H9 (cell line): ENCODE measurements at regions not wholly inside any gene's neighbourhood (a gene's known extent, or its start where the extent isn't known, plus 50 kb on each side); places are given as distances from the start of the nearest gene placed in this dataset.

Experiments used
- DNase-seq: peaks from one replicate; pipeline ENCODE4 v3.0.0-alpha.2; 2017
- H2AFZ ChIP-seq: one replicate; pipeline ENCODE4 v1.6.1; 2013; ENCODE audit warnings: mild to moderate bottlenecking, low read length, control low read depth, moderate library complexity
- H2AK5ac ChIP-seq: 2 replicates; pipeline ENCODE4 v1.6.1; 2013; ENCODE audit warnings: low read length, control low read depth, mixed read lengths; ENCODE audit not compliant: insufficient read length
- H2BK120ac ChIP-seq: one replicate; pipeline ENCODE4 v1.6.1; 2013; ENCODE audit warnings: low read depth, mild to moderate bottlenecking, low read length, control low read depth, inconsistent platforms; ENCODE audit not compliant: poor library complexity, severe bottlenecking
- H2BK12ac ChIP-seq: 2 replicates; pipeline ENCODE4 v1.6.1; 2013; ENCODE audit warnings: low read length, control low read depth, mixed read lengths, low read depth; ENCODE audit not compliant: insufficient read length
- H2BK15ac ChIP-seq: 2 replicates; pipeline ENCODE4 v1.6.1; 2013; ENCODE audit warnings: low read depth, low read length, control low read depth
- H2BK20ac ChIP-seq: one replicate; pipeline ENCODE4 v1.6.1; 2013; ENCODE audit warnings: low read depth, mild to moderate bottlenecking, low read length, control low read depth, inconsistent platforms; ENCODE audit not compliant: poor library complexity, severe bottlenecking
- H2BK5ac ChIP-seq: 2 replicates; pipeline ENCODE4 v1.6.1; 2013; ENCODE audit warnings: low read length, control low read depth, mixed read lengths; ENCODE audit not compliant: insufficient read length
- H3K14ac ChIP-seq: 2 replicates; pipeline ENCODE4 v1.6.1; 2013; ENCODE audit warnings: low read length, control low read depth; ENCODE audit not compliant: insufficient read depth
- H3K18ac ChIP-seq: 2 replicates; pipeline ENCODE4 v1.6.1; 2013; ENCODE audit warnings: low read depth, mild to moderate bottlenecking, mixed read lengths, low read length, control low read depth; ENCODE audit not compliant: insufficient read length
- H3K23ac ChIP-seq: 2 replicates; pipeline ENCODE4 v1.6.1; 2013; ENCODE audit warnings: low read length, control low read depth, mixed read lengths, low read depth; ENCODE audit not compliant: insufficient read length
- H3K23me2 ChIP-seq: 2 replicates; pipeline ENCODE4 v1.6.1; 2013; ENCODE audit warnings: low read depth, mild to moderate bottlenecking, mixed read lengths, low read length, control low read depth; ENCODE audit not compliant: insufficient read length, poor library complexity, severe bottlenecking
- H3K27ac ChIP-seq: 2 replicates; pipeline ENCODE4 v1.5.1; 2013; ENCODE audit warnings: low read length, control low read depth, mixed read lengths, low read depth; ENCODE audit not compliant: insufficient read length
- H3K27me3 ChIP-seq: 2 replicates; pipeline ENCODE4 v1.6.1; 2013; ENCODE audit warnings: low read length, control low read depth, inconsistent platforms; ENCODE audit not compliant: insufficient read depth
- H3K4ac ChIP-seq: 2 replicates; pipeline ENCODE4 v1.6.1; 2013; ENCODE audit warnings: low read depth, mild to moderate bottlenecking, control low read depth, inconsistent platforms, low read length, moderate library complexity
- H3K4me1 ChIP-seq: 2 replicates; pipeline ENCODE4 v1.6.1; 2013; ENCODE audit warnings: low read length, control low read depth, inconsistent platforms; ENCODE audit not compliant: insufficient read depth
- H3K4me2 ChIP-seq: 2 replicates; pipeline ENCODE4 v1.6.1; 2013; ENCODE audit warnings: low read length, control low read depth, mixed read lengths; ENCODE audit not compliant: insufficient read length, insufficient read depth
- H3K56ac ChIP-seq: 2 replicates; pipeline ENCODE4 v1.6.1; 2013; ENCODE audit warnings: low read depth, mild to moderate bottlenecking, mixed read lengths, low read length, control low read depth; ENCODE audit not compliant: insufficient read length
- H3K79me1 ChIP-seq: 2 replicates; pipeline ENCODE4 v1.6.1; 2013; ENCODE audit warnings: low read depth, mild to moderate bottlenecking, moderate library complexity, low read length, control low read depth, inconsistent platforms; ENCODE audit not compliant: insufficient read depth, poor library complexity, severe bottlenecking
- H3K79me2 ChIP-seq: 2 replicates; pipeline ENCODE4 v1.6.1; 2013; ENCODE audit warnings: low read length, control low read depth, inconsistent platforms; ENCODE audit not compliant: insufficient read depth
- H3K9ac ChIP-seq: 2 replicates; pipeline ENCODE4 v1.6.1; 2013; ENCODE audit warnings: low read length, control low read depth, mixed read lengths; ENCODE audit not compliant: insufficient read length; ENCODE audit errors: extremely low read depth
- H3K9me3 ChIP-seq: one replicate; pipeline ENCODE4 v1.6.1; 2013; ENCODE audit warnings: low read depth, low read length, inconsistent platforms; ENCODE audit not compliant: control insufficient read depth
- H3T11ph ChIP-seq: one replicate; pipeline ENCODE4 v1.6.1; 2013; ENCODE audit warnings: mild to moderate bottlenecking, low read length, control low read depth, inconsistent platforms
- H4K20me1 ChIP-seq: one replicate; pipeline ENCODE4 v1.6.1; 2013; ENCODE audit not compliant: control insufficient read depth, insufficient read length, insufficient read depth
- H4K5ac ChIP-seq: 2 replicates; pipeline ENCODE4 v1.6.1; 2013; ENCODE audit warnings: low read depth, mild to moderate bottlenecking, mixed read lengths, low read length, control low read depth; ENCODE audit not compliant: insufficient read length
- H4K8ac ChIP-seq: replicated peaks from 2 replicates; pipeline ENCODE4 v1.6.1; 2013; ENCODE audit warnings: low read length, control low read depth, mixed read lengths, low read depth; ENCODE audit not compliant: insufficient read length
- H4K91ac ChIP-seq: 2 replicates; pipeline ENCODE4 v1.6.1; 2013; ENCODE audit warnings: low read depth, mild to moderate bottlenecking, moderate library complexity, mixed read lengths, low read length, control low read depth; ENCODE audit not compliant: insufficient read length
- H3K27ac Mint-ChIP-seq, 3 experiments: 2 replicates in 2 of 3; 3 replicates in 1 of 3; pipeline ENCODE4 v1.8.0; 2020 to 2021; ENCODE audit warnings: mixed read lengths in 3 of 3, mild to moderate bottlenecking in 1 of 3, moderate library complexity in 1 of 3
- H3K27me3 Mint-ChIP-seq: 2 replicates; pipeline ENCODE4 v1.8.0; 2021; ENCODE audit warnings: low read depth, mild to moderate bottlenecking, moderate library complexity, mixed read lengths
- H3K36me3 Mint-ChIP-seq, 3 experiments: 2 replicates in 2 of 3; 3 replicates in 1 of 3; pipeline ENCODE4 v1.8.0; 2020 to 2021; ENCODE audit warnings: low read depth in 3 of 3, mixed read lengths in 3 of 3; ENCODE audit not compliant: insufficient read depth in 1 of 3
- H3K4me1 Mint-ChIP-seq, 2 experiments: 2 replicates each; pipeline ENCODE4 v1.8.0; 2020; ENCODE audit warnings: mixed read lengths in 2 of 2
- H3K4me3 Mint-ChIP-seq, 2 experiments: 2 replicates in 1 of 2; 3 replicates in 1 of 2; pipeline ENCODE4 v1.8.0; 2020 to 2021; ENCODE audit warnings: mild to moderate bottlenecking in 2 of 2, mixed read lengths in 2 of 2, moderate library complexity in 1 of 2
- H3K9me3 Mint-ChIP-seq, 2 experiments: 2 replicates in 1 of 2; 3 replicates in 1 of 2; pipeline ENCODE4 v1.8.0; 2020; ENCODE audit warnings: mild to moderate bottlenecking in 2 of 2, mixed read lengths in 2 of 2, moderate library complexity in 1 of 2
- WGBS: extraction: QIAGEN DNeasy Blood & Tissue Kit; methylation state at CpG from one replicate; pipeline ENCODE4 v1.1.7; 2013; ENCODE audit warnings: missing lambda C conversion rate, low lambda C conversion rate, mixed read lengths; ENCODE audit not compliant: insufficient read length; ENCODE audit errors: extremely low coverage; 5-methylcytosine and 5-hydroxymethylcytosine counted together
- TF ChIP-seq, protein P1 (sequence below): fragments of 200-600 bp; sonication (generic); conservative IDR thresholded peaks from 3 replicates; pipeline ENCODE4 v1.8.0; 2021; ENCODE audit warnings: antibody characterized with exemption, mild to moderate bottlenecking

DNA sequence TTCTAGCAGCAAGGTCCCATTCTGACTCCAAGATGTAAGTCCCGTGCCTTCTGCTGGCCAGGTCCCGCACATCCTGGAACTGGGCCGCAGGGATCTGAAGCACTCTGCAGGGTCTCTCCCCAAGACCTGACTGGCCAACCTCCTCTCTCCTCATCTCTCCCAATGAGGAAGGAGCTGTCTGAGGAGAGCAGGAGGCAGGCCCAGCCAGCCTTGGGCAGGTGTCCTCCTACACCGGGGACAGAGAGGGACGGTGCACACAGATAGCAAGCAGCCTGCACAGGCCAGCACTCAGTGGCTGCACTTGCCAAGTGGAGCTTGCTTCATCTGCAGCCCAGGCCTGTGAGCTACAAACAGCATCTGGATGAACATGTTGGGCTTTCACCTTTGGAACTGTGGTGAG lies 76.8 kb upstream of the CD93 start:
- H3K27me3 ChIP-seq = no peaks in the 10 kb centered on the region
- no peaks in the 10 kb centered on the region for H3K79me2 ChIP-seq
- H2BK20ac ChIP-seq = no peak overlapping the region
- H3K9me3 Mint-ChIP-seq = no peaks in the 10 kb centered on the region
- no peak overlapping the region for H3K9ac ChIP-seq
- WGBS = no CpG with 5 or more reads among the region's 5 CpGs
- no peak overlapping the region for H2BK120ac ChIP-seq
- no peak overlapping the region for H3K4me2 ChIP-seq
- H2BK5ac ChIP-seq = no peak overlapping the region
- H3K18ac ChIP-seq = no peak overlapping the region
- no peak overlapping the region for H3T11ph ChIP-seq
- H3K79me1 ChIP-seq = no peaks in the 10 kb centered on the region
- H2AK5ac ChIP-seq = no peak overlapping the region
- H3K4ac ChIP-seq = no peak overlapping the region
- no peak overlapping the region for H3K27ac Mint-ChIP-seq
- no peak overlapping the region for H4K8ac ChIP-seq
- no peak overlapping the region for H3K27ac ChIP-seq
- no peak overlapping the region for H2BK15ac ChIP-seq
- no peaks in the 10 kb centered on the region; a peak in 1 of 7 replicates for H3K36me3 Mint-ChIP-seq
- H3K23me2 ChIP-seq = no peaks in the 10 kb centered on the region
- no peaks in the 10 kb centered on the region for H3K9me3 ChIP-seq
- H2BK12ac ChIP-seq = no peak overlapping the region
- H3K4me3 Mint-ChIP-seq = no peak overlapping the region
- no peak overlapping the region for H3K23ac ChIP-seq
- no peak overlapping the region for H4K5ac ChIP-seq
- peaks cover 24 to 32% of the 10 kb centered on the region in 2 experiments for H3K4me1 Mint-ChIP-seq
- no peak overlapping the region for H3K56ac ChIP-seq
- H3K14ac ChIP-seq = no peak overlapping the region
- TF ChIP-seq, protein P1, sequence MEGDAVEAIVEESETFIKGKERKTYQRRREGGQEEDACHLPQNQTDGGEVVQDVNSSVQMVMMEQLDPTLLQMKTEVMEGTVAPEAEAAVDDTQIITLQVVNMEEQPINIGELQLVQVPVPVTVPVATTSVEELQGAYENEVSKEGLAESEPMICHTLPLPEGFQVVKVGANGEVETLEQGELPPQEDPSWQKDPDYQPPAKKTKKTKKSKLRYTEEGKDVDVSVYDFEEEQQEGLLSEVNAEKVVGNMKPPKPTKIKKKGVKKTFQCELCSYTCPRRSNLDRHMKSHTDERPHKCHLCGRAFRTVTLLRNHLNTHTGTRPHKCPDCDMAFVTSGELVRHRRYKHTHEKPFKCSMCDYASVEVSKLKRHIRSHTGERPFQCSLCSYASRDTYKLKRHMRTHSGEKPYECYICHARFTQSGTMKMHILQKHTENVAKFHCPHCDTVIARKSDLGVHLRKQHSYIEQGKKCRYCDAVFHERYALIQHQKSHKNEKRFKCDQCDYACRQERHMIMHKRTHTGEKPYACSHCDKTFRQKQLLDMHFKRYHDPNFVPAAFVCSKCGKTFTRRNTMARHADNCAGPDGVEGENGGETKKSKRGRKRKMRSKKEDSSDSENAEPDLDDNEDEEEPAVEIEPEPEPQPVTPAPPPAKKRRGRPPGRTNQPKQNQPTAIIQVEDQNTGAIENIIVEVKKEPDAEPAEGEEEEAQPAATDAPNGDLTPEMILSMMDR = no peak
- no peak overlapping the region for H4K91ac ChIP-seq
- H3K27me3 Mint-ChIP-seq = peaks cover 8% of the 10 kb centered on the region
- peaks cover 7% of the 10 kb centered on the region; the same call in 1 of the 2 replicates for H3K4me1 ChIP-seq
- no peaks in the 10 kb centered on the region for H4K20me1 ChIP-seq
- no peak overlapping the region for H2AFZ ChIP-seq
- peak; percentile 19 for DNase-seq
